Astrocyte of the spinal cord (primary cell): ENCODE measurements at regions not wholly inside any gene's neighbourhood (a gene's known extent, or its start where the extent isn't known, plus 50 kb on each side); places are given as distances from the start of the nearest gene placed in this dataset.

Experiments used
- DNase-seq: peaks from one replicate; pipeline ENCODE4 v3.0.0; 2011; ENCODE audit warnings: low read depth, low spot score
- H3K4me3 ChIP-seq: 2 replicates; pipeline ENCODE4 v1.5.1; 2011; ENCODE audit warnings: low read depth, mild to moderate bottlenecking, low read length, moderate library complexity
- in situ Hi-C: cut with HindIII; loops from 2 replicates; pipeline ENCODE4 v1.10.0; 2017; ENCODE audit warnings: low sequenced_read_pairs
- TF ChIP-seq, protein P1 (sequence below): IDR thresholded peaks from 2 replicates; pipeline ENCODE4 v1.5.1; 2012; ENCODE audit warnings: low read depth, mild to moderate bottlenecking, low read length, inconsistent platforms

DNA sequence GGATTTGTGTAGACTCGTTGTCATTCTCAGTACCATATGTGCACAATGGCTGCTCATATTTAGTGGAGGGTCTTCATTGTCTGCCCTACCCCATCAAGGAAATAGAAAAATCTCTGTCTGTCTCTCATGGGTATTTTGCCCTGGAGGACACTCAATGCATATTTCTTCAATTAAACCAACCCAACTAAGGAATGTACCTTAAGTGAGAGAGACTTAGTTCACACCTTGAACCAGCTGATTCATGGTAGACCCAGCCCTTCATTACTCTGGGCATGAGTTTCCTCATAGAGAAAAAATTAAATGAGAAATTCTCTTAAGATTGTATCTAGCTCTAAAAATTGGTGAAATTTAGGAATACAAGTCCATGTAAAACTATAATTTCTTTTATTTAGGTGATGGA is 107.1 kb upstream of the PLEKHG7 start:
- TF ChIP-seq, protein P1, sequence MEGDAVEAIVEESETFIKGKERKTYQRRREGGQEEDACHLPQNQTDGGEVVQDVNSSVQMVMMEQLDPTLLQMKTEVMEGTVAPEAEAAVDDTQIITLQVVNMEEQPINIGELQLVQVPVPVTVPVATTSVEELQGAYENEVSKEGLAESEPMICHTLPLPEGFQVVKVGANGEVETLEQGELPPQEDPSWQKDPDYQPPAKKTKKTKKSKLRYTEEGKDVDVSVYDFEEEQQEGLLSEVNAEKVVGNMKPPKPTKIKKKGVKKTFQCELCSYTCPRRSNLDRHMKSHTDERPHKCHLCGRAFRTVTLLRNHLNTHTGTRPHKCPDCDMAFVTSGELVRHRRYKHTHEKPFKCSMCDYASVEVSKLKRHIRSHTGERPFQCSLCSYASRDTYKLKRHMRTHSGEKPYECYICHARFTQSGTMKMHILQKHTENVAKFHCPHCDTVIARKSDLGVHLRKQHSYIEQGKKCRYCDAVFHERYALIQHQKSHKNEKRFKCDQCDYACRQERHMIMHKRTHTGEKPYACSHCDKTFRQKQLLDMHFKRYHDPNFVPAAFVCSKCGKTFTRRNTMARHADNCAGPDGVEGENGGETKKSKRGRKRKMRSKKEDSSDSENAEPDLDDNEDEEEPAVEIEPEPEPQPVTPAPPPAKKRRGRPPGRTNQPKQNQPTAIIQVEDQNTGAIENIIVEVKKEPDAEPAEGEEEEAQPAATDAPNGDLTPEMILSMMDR, result no peak
- in situ Hi-C loops, result no loop called here
- no peak for DNase-seq
- H3K4me3 ChIP-seq, result no peak overlapping the region

DNA sequence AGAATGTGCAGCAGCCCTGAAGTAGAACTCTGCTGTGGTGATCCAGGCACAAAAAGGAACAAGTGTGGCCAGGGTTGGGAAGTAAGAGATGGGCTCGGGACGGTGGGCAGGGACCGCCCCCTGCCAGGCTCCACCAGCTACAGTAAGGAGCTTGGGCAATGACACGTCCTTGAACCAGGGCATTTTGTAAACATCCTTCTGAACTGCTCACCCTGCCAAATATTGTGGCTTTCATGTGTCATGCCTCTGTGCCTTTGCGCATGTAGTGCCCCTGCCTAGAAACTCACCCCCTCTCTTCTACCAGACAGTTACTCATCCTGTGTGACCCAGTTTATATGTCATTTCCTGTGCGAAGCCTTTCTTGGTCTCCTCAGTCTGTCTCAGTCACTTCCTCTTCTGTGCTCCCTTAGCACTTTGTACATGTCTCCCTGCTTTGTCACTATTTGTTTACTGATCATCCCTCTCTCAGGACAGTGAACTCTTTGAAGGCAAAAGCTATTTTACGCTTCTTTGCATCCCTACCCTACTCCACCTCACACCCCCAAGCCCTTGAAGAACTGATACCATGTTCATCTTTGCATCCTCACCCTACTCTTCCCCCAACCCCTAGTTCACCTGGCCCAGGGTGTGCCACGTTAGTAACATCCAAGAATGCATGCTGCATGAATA is 108.9 kb upstream of the PLEKHG7 start:
- peak; percentile 87 for DNase-seq
- in situ Hi-C loops, result no loop called here
- TF ChIP-seq, protein P1, result no peak
- H3K4me3 ChIP-seq, result no peak overlapping the region

DNA sequence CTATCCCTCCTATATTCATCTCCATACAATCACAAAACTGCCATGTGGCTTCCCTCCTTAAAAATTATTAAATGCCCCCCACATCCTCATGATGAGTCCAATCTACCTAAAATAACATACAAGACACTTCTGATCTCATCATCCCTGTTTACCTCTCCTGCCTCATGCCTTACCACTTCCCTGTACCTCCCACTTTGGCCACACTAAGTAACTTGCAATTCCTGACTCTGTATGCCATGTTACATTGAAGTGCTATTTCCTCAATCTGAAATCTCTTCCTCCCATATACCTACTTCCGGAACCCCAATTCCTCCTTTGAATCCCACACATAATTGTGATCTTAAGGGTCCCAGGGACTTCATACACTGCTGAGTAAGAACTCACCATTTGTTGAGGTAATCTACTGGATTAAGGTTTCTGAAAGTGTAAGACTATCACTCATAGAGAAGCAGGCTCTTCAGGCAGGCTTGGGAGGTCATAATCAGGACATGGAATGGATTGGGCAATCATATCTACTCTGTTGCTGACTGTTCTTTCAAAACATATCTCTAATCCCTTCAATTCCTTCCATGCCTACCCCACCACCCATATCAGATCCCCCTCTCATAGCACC is 117.6 kb upstream of the PLEKHG7 start:
- H3K4me3 ChIP-seq, result no peak overlapping the region
- TF ChIP-seq, protein P1, result no peak
- in situ Hi-C loops, result no loop called here
- DNase-seq, result no peak

DNA sequence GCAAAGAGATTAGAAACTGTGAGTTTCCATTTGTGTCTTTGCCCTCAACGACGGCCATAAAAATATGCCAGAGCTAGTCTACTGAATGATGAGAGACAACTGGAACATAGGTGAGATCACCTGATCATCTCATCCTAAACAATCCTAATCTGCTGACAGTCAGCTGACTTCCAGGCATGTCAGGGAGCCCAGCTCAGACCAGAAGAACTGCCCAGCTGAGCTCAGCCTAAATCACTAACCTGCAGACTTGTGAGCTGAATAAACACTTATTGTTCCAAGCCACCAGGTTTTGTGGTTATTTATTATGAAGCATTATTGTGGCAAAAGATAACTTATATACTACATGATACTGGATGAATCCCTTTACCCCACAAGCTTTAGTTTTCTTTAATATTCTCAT is 118.9 kb upstream of the PLEKHG7 start:
- in situ Hi-C loops, result no loop called here
- DNase-seq, result no peak
- TF ChIP-seq, protein P1, result no peak
- H3K4me3 ChIP-seq, result no peak overlapping the region

DNA sequence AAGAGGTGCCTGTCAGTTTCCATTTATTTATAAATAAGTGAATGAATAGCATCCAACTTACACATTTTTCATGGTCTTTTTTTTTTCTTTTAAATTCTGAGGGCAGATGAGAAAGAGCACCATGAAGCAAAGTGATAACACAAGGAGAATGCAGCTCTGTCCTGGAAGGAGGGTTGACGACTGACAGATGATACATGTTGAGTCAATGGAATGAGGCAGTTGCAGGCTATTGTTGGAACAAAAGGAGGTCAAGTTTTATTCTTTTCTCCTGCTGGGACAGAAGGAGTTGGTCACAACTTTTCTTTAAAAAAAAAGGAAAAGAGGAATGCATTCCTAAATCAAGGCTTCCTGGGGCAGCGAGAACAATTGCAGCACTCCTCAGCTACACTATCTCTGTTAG is 119.9 kb upstream of the PLEKHG7 start:
- TF ChIP-seq, protein P1, result no peak
- no peak for DNase-seq
- H3K4me3 ChIP-seq, result no peak overlapping the region
- in situ Hi-C loops, result no loop called here

DNA sequence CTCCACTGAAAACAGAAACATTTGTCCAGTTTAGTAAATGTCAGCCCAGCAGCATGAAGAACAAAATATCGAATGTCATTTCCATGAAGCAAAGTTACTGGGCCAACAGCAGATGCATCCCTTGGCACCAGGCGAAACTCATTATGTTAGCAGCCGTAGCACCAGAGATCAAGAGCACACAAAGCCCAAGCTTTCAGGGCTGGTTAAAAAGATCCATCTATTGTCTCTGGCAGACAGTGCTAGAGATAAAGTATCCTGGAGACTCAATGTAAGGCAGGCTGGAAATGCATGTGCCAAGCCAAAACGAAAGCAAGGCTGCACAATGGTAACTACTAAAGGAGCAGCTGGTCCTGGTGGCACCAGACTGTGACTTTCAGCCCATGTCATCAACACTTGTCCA is 120.3 kb upstream of the PLEKHG7 start:
- H3K4me3 ChIP-seq, result no peak overlapping the region
- TF ChIP-seq, protein P1, result no peak
- no peak for DNase-seq
- in situ Hi-C loops, result no loop called here
